Panc1 (cell line): ENCODE measurements at regions not wholly inside any gene's neighbourhood (a gene's known extent, or its start where the extent isn't known, plus 50 kb on each side); places are given as distances from the start of the nearest gene placed in this dataset.

Experiments
- ATAC-seq: fragments of 200-7000 bp; cut with Tn5 transposase; 2 replicates; pipeline ENCODE4 v1.9.1; 2020; ENCODE audit warnings: mild to moderate bottlenecking, moderate library complexity
- BruUV-seq: library from RNA; stranded (reverse); fragments of 400-500 nt; replicated peaks from 2 replicates; lab custom pipeline; 2021; lab: Mats Ljungman, UMichigan
- CTCF ChIA-PET: fragments of 300-600 bp; sonication (Branson Sonifier 250); formaldehyde crosslinking; loops from one replicate; lab custom pipeline; 2022; ENCODE audit warnings: antibody characterized with exemption; lab: Charles Lee
- POLR2A ChIA-PET: fragments of 300-600 bp; sonication (Branson Sonifier 250); formaldehyde crosslinking; loops from one replicate; lab custom pipeline; 2022; ENCODE audit warnings: antibody characterized with exemption; lab: Charles Lee
- DNase-seq: peaks from one replicate; pipeline ENCODE4 v3.0.0-alpha.2; 2010; ENCODE audit warnings: low read depth, low spot score
- H3K27ac ChIP-seq: 2 replicates; pipeline ENCODE4 v1.5.1; 2011; ENCODE audit warnings: mild to moderate bottlenecking, low read length, inconsistent platforms
- H3K27me3 ChIP-seq: fragments of 200-500 bp; sonication (Bioruptor generic); 2 replicates; pipeline ENCODE4 v1.6.0; 2014; ENCODE audit warnings: low read length, inconsistent platforms; ENCODE audit not compliant: control insufficient read depth, insufficient read depth
- H3K36me3 ChIP-seq: fragments of 200-500 bp; sonication (Bioruptor generic); 2 replicates; pipeline ENCODE4 v1.5.1; 2014; ENCODE audit warnings: inconsistent platforms, mild to moderate bottlenecking, low read length, moderate library complexity; ENCODE audit not compliant: control insufficient read depth, insufficient read depth
- H3K4me1 ChIP-seq: 2 replicates; pipeline ENCODE4 v1.5.1; 2011; ENCODE audit warnings: inconsistent platforms, mild to moderate bottlenecking, low read length, moderate library complexity; ENCODE audit not compliant: control insufficient read depth, insufficient read depth
- H3K4me3 ChIP-seq, 2 experiments: 2 replicates each; pipeline ENCODE4 v1.5.1; 2011 to 2012; ENCODE audit warnings: low read depth in 2 of 2, low read length in 2 of 2, mild to moderate bottlenecking in 2 of 2, inconsistent platforms in 1 of 2, moderate library complexity in 1 of 2
- H3K9me3 ChIP-seq: fragments of 200-500 bp; sonication (Bioruptor generic); 2 replicates; pipeline ENCODE4 v1.5.1; 2014; ENCODE audit warnings: low read depth, mild to moderate bottlenecking, inconsistent platforms, low read length, moderate library complexity; ENCODE audit not compliant: control insufficient read depth, insufficient read depth
- POLR2AphosphoS5 ChIP-seq: IDR thresholded peaks from 2 replicates; pipeline ENCODE4 v1.6.1; 2012; ENCODE audit warnings: mild to moderate bottlenecking, low read depth, low read length, moderate library complexity
- SIN3A ChIP-seq: IDR thresholded peaks from 2 replicates; pipeline ENCODE4 v1.6.1; 2012; ENCODE audit warnings: low read depth, mild to moderate bottlenecking, low read length, moderate library complexity, borderline replicate concordance; ENCODE audit not compliant: insufficient read depth
- TCF7L2 ChIP-seq: IDR thresholded peaks from 2 replicates; pipeline ENCODE4 v1.6.1; 2011; ENCODE audit warnings: mild to moderate bottlenecking, low read depth, low read length, inconsistent platforms
- in situ Hi-C: cut with HindIII; loops from 2 replicates; pipeline ENCODE4 v1.10.0; 2016; ENCODE audit warnings: low sequenced_read_pairs, low pct_unique_long_range_greater_than_20kb
- intact Hi-C: fragments of 100-400 bp; cut with micrococcal nuclease; formaldehyde crosslinking; loops from one replicate; pipeline ENCODE4 v1.10.0; 2022; ENCODE audit not compliant: unreplicated experiment
- TF ChIP-seq, protein P1 (sequence below), 2 experiments: IDR thresholded peaks; 2 replicates each; pipeline ENCODE4 v1.6.1; 2011 to 2012; ENCODE audit warnings: low read depth in 2 of 2, control low read depth in 1 of 2, low read length in 1 of 2, mild to moderate bottlenecking in 1 of 2, moderate library complexity in 1 of 2; ENCODE audit not compliant: insufficient read depth in 1 of 2
- TF ChIP-seq, protein P2 (sequence below): fragments of 450-650 bp; IDR thresholded peaks from 2 replicates; pipeline ENCODE4 v1.5.1; 2017; ENCODE audit warnings: mild to moderate bottlenecking

DNA sequence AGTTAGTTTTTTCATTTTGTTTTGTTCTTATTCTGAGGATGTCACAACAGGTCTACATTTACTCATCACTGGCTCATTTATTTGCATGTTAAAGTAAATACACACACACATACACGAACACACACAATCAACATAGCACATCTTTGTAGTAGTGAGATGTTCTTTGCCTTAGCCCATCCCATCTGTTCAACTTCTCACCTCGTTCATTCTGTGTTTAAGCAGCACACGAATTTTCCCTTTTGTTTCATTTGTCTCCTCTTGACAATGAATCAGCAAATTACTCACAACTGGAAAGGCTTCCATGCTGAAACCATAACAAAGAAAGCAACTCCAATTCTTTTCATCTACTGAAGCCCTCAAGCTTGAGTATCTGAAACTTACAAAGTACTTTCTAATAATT, 133.3 kb upstream of the CHRM3 start:
- H3K27ac ChIP-seq = no peak overlapping the region
- ChIA-PET POLR2A (no interaction called here), CTCF (no interaction called here)
- intact Hi-C loops = no loop called here
- H3K4me1 ChIP-seq = no peaks in the 10 kb centered on the region
- H3K36me3 ChIP-seq = no peaks in the 10 kb centered on the region; the same call in 1 of the 2 replicates
- no TSS peak for BruUV-seq
- TF ChIP-seq, protein P1, sequence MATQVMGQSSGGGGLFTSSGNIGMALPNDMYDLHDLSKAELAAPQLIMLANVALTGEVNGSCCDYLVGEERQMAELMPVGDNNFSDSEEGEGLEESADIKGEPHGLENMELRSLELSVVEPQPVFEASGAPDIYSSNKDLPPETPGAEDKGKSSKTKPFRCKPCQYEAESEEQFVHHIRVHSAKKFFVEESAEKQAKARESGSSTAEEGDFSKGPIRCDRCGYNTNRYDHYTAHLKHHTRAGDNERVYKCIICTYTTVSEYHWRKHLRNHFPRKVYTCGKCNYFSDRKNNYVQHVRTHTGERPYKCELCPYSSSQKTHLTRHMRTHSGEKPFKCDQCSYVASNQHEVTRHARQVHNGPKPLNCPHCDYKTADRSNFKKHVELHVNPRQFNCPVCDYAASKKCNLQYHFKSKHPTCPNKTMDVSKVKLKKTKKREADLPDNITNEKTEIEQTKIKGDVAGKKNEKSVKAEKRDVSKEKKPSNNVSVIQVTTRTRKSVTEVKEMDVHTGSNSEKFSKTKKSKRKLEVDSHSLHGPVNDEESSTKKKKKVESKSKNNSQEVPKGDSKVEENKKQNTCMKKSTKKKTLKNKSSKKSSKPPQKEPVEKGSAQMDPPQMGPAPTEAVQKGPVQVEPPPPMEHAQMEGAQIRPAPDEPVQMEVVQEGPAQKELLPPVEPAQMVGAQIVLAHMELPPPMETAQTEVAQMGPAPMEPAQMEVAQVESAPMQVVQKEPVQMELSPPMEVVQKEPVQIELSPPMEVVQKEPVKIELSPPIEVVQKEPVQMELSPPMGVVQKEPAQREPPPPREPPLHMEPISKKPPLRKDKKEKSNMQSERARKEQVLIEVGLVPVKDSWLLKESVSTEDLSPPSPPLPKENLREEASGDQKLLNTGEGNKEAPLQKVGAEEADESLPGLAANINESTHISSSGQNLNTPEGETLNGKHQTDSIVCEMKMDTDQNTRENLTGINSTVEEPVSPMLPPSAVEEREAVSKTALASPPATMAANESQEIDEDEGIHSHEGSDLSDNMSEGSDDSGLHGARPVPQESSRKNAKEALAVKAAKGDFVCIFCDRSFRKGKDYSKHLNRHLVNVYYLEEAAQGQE (IDR thresholded peaks at IDR 0.05; ENCODE audit: insufficient read depth in 1 of 2, low read depth in 2 of 2, low read length in 1 of 2) = no peak
- TF ChIP-seq, protein P2, sequence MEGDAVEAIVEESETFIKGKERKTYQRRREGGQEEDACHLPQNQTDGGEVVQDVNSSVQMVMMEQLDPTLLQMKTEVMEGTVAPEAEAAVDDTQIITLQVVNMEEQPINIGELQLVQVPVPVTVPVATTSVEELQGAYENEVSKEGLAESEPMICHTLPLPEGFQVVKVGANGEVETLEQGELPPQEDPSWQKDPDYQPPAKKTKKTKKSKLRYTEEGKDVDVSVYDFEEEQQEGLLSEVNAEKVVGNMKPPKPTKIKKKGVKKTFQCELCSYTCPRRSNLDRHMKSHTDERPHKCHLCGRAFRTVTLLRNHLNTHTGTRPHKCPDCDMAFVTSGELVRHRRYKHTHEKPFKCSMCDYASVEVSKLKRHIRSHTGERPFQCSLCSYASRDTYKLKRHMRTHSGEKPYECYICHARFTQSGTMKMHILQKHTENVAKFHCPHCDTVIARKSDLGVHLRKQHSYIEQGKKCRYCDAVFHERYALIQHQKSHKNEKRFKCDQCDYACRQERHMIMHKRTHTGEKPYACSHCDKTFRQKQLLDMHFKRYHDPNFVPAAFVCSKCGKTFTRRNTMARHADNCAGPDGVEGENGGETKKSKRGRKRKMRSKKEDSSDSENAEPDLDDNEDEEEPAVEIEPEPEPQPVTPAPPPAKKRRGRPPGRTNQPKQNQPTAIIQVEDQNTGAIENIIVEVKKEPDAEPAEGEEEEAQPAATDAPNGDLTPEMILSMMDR = no peak
- TF ChIP-seq TCF7L2 (no peak), POLR2AphosphoS5 (no peak), SIN3A (no peak)
- no peak for ATAC-seq
- H3K27me3 ChIP-seq = no peaks in the 10 kb centered on the region
- no peak for DNase-seq
- no peak overlapping the region for H3K4me3 ChIP-seq
- in situ Hi-C loops = no loop called here
- H3K9me3 ChIP-seq = no peaks in the 10 kb centered on the region

DNA sequence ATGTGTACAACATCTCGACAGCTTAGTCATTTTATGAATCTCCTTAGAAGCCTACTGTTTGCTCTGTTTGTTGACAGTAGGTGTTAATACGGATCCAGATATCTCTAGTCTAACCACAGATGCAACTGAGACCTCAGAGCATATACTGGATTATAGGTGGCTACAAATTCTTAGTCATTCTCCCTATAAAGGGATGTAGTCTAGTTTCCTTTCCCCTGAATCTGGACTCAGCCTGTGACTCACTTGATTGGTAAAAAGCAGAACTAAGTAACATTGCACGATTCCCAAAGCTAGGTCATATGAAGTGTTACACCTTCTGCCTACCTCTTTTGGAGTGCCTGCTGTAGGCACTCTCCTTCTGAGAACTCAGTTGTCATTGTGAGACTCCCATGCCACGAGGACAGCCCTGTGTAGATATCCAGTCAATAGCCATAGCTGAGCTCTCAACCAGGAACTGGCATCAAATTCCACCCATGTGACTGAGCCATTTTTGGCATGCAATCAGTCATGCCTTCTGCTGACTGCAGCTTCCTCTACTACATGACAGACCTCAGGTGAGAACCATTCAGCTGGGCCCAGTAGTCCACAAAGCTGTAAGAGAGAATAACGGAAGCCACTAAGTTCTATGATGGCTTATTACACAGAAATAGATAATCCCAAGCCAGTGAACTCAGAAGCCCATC, 135.9 kb upstream of the CHRM3 start:
- TF ChIP-seq SIN3A (no peak), POLR2AphosphoS5 (no peak), TCF7L2 (no peak)
- TF ChIP-seq, protein P1 (IDR thresholded peaks at IDR 0.05; ENCODE audit: insufficient read depth in 1 of 2, low read depth in 2 of 2, low read length in 1 of 2) = no peak
- TF ChIP-seq, protein P2 = no peak
- H3K4me1 ChIP-seq = no peaks in the 10 kb centered on the region

More for the DNA sequence above, 135.9 kb upstream of the CHRM3 start:
- intact Hi-C loops (no loop called here), in situ Hi-C loops (no loop called here)
- no peak overlapping the region for H3K27ac ChIP-seq
- BruUV-seq = no TSS peak
- H3K36me3 ChIP-seq = no peaks in the 10 kb centered on the region; the same call in 1 of the 2 replicates
- H3K9me3 ChIP-seq = no peaks in the 10 kb centered on the region
- no peak overlapping the region for H3K4me3 ChIP-seq
- DNase-seq = no peak
- CTCF ChIA-PET = no interaction called here
- ATAC-seq = no peak
- POLR2A ChIA-PET = no interaction called here
- no peaks in the 10 kb centered on the region for H3K27me3 ChIP-seq
